ENCODE measurements at regions not wholly inside any gene's neighbourhood (a gene's known extent, or its start where the extent isn't known, plus 50 kb on each side); places are given as distances from the start of the nearest gene placed in this dataset.

GRCh38 chr18:60870261-60871153 is 462.7 kb upstream of the CDH20 start (continued):
- no peak for TF ChIP-seq BCL11A (IDR thresholded peaks at IDR 0.05; ENCODE audit: low read depth in 2 of 2, low read length in 2 of 2)
- no peak for TF ChIP-seq TAF1 (IDR thresholded peaks at IDR 0.05; ENCODE audit: low read depth, low read length)
- TF ChIP-seq CBX5 (IDR thresholded peaks at IDR 0.05; ENCODE audit: low read depth, low read length): no peak
- TF ChIP-seq CHD7 (IDR thresholded peaks at IDR 0.05; ENCODE audit: insufficient replicate concordance, low read length): no peak
- no peak for TF ChIP-seq MAX (IDR thresholded peaks at IDR 0.05)
- no peak for TF ChIP-seq EZH2 (IDR thresholded peaks at IDR 0.05; ENCODE audit: low read depth, low read length, severe bottlenecking)
- no peak for TF ChIP-seq SRF (IDR thresholded peaks at IDR 0.05; ENCODE audit: low read depth, low read length)
- no peak for TF ChIP-seq CREB1 (IDR thresholded peaks at IDR 0.05)
- no peak for TF ChIP-seq CBX8 (IDR thresholded peaks at IDR 0.05; ENCODE audit: borderline replicate concordance, low read depth, low read length)

Data from H1 (cell line).